Rectal smooth muscle tissue (tissue), 1 donor: ENCODE measurements at regions not wholly inside any gene's neighbourhood (a gene's known extent, or its start where the extent isn't known, plus 50 kb on each side); places are given as distances from the start of the nearest gene placed in this dataset.
"Not testable (repeated sequence)": the region's sequence is repeated elsewhere in the genome, so short reads cannot be mapped to it uniquely, and the experiment has no call there.

Experiments
- H3K27ac ChIP-seq: one replicate; pipeline ENCODE4 v1.7.0; 2013; ENCODE audit warnings: low read depth, low read length, inconsistent platforms
- H3K27me3 ChIP-seq: one replicate; pipeline ENCODE4 v1.7.0; 2013; ENCODE audit warnings: low read length; ENCODE audit not compliant: control insufficient read depth, insufficient read depth
- H3K36me3 ChIP-seq: one replicate; pipeline ENCODE4 v1.7.0; 2013; ENCODE audit warnings: low read length; ENCODE audit not compliant: control insufficient read depth, insufficient read depth
- H3K4me1 ChIP-seq: one replicate; pipeline ENCODE4 v1.7.0; 2013; ENCODE audit warnings: low read length; ENCODE audit not compliant: control insufficient read depth, insufficient read depth
- H3K4me3 ChIP-seq: one replicate; pipeline ENCODE4 v1.7.0; 2013; ENCODE audit warnings: low read length
- H3K9ac ChIP-seq: one replicate; pipeline ENCODE4 v1.7.0; 2013; ENCODE audit warnings: low read length

GRCh38 chr10:9845075-9845474, 1172.6 kb upstream of the CELF2 start:
- H3K9ac ChIP-seq, result no peak overlapping the region
- H3K4me1 ChIP-seq, result no peaks in the 10 kb centered on the region
- no peak overlapping the region for H3K27ac ChIP-seq
- H3K36me3 ChIP-seq, result no peaks in the 10 kb centered on the region
- H3K4me3 ChIP-seq, result no peak overlapping the region
- H3K27me3 ChIP-seq, result no peaks in the 10 kb centered on the region

DNA sequence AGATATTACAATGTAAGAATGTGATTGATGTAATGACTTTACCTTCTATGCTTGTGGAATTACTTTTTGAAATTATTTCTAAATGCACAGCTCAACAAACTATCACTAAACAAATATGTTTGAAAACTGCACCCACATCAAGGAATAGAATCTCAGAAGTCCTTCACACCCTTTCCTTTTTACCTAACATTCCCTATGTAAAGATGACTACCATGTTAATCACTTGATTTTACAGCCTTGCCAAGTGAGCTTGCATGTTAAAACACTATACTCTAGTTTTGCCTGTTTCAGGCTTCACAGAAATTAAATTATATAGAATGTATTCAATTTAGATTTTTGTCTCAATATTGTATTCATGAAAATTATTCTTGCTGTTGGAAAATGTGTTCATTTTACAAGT, 1169.4 kb upstream of the CELF2 start:
- H3K27me3 ChIP-seq, result no peaks in the 10 kb centered on the region
- H3K27ac ChIP-seq, result no peak overlapping the region
- H3K4me3 ChIP-seq, result no peak overlapping the region
- no peak overlapping the region for H3K9ac ChIP-seq
- H3K4me1 ChIP-seq, result no peaks in the 10 kb centered on the region
- no peaks in the 10 kb centered on the region for H3K36me3 ChIP-seq

GRCh38 chr10:9848981-9849380, 1168.7 kb upstream of the CELF2 start:
- Histone ChIP-seq H3K4me3 (no peak overlapping the region), H3K27me3 (no peaks in the 10 kb centered on the region), H3K4me1 (no peaks in the 10 kb centered on the region), H3K36me3 (no peaks in the 10 kb centered on the region), H3K9ac (no peak overlapping the region), H3K27ac (no peak overlapping the region)

DNA sequence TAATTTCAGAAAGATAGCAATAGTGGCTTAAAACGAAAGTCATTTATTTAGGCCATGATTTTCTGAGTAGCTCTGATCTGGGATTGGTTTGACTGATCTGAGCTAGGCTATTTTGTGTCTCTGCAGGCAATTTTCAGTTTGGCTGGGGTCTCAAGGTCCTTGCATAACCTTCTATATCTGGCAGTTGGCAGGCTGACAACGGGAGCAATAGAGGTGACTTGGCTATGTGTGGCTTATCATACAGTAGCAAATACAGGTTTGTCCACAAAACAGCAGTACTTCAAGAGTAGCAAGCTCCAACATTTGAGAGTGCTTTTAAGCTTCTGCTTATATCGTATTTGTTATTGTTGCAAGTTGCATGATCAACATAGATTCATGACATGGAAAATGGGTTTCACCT, 1167.3 kb upstream of the CELF2 start:
- no peak overlapping the region for H3K9ac ChIP-seq
- no peaks in the 10 kb centered on the region for H3K27me3 ChIP-seq
- H3K4me1 ChIP-seq, result no peaks in the 10 kb centered on the region
- no peaks in the 10 kb centered on the region for H3K36me3 ChIP-seq
- H3K4me3 ChIP-seq, result no peak overlapping the region
- no peak overlapping the region for H3K27ac ChIP-seq

DNA sequence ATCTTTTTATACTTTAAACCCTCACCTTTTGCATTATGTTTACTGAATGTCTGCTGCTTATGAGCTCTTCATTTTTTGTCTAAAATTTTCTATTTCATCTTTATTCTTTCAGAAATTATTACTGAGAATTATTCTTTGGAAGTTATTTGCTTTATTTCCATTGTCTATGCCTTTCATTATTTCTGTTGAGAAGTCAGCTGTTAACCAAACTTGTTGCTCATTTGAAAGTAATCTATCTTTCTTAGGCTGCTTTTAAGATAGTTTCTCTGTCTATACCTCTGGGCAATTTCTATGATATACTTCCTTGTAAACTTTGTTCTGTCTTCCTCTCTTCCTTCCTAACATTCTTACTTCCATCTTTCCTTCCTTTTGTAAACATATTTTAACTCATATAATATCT, 1165.9 kb upstream of the CELF2 start:
- Histone ChIP-seq H3K4me1 (no peaks in the 10 kb centered on the region), H3K36me3 (no peaks in the 10 kb centered on the region), H3K9ac (no peak overlapping the region), H3K27ac (no peak overlapping the region), H3K27me3 (no peaks in the 10 kb centered on the region), H3K4me3 (no peak overlapping the region)

DNA sequence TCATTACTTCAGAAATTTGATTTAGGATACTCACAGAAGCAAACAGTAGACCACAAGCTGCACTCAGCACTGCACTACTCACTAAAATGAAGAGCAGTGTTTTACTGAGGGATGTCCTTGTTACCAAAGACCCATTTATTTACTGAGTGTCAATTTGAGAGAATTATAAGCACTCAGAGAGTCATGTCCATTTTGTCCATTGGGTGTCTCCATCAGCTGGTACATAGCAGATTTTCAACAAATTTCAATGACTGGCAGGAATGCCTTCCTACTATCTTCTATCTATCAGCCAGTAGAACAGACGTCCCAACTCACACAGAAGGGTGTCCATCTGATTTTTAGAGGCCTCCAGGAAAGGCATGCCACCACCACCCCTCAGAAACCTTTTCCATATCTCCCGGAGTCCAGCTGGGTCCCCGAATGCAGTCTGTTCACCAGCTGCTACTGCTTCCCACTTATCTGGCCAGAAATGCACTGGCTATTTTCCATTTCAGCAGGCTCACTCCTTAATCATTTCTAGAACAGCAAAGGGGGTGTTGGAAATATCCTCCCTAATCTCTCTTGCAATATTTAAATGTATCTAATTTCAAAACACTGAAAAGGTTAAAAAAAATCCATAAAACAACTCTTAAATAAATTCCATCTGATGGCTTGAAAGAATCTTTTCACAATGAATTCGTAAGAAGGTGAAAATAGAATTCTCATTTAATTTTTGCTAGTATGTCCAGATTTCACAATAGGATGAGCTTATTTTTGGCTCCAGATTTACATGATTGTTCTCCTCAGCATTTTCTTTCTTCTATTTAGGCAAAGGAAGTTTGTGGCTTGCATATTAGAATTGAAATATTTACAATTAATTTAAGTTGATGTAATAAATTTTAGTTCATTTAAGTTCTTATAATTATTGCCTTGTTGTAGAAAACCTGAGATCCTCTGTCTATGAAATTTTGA, 1164.0 kb upstream of the CELF2 start:
- Histone ChIP-seq H3K27me3 (no peaks in the 10 kb centered on the region), H3K36me3 (no peaks in the 10 kb centered on the region), H3K27ac (no peak overlapping the region), H3K9ac (no peak overlapping the region), H3K4me1 (no peaks in the 10 kb centered on the region), H3K4me3 (no peak overlapping the region)

- H3K36me3 ChIP-seq, H3K4me1 ChIP-seq, H3K9ac ChIP-seq: not testable (repeated sequence)
These were observed 1162.2 kb upstream of the CELF2 start for GRCh38 chr10:9855451-9855850.

DNA sequence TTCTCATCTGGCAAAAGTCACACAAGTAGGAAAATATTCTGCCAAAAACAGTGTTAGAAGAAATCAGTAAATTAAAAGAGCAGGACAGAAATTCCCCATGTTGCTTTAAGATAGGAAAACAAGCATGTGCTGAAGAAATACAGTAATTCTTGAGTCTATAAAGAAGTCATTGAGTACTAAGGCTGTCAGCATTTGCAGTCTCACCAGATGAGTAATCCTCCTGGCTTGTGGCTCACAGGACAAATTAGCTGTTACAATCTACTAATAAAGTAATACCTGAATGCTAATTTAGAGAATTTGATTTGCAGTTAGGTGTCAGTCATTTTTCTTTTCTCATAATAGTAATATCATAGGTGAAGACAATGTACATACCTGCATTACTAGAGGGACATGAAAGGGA, 1158.9 kb upstream of the CELF2 start:
- H3K4me3 ChIP-seq, result no peak overlapping the region
- H3K36me3 ChIP-seq, result no peaks in the 10 kb centered on the region
- no peak overlapping the region for H3K9ac ChIP-seq
- no peaks in the 10 kb centered on the region for H3K4me1 ChIP-seq
- H3K27ac ChIP-seq, result no peak overlapping the region
- H3K27me3 ChIP-seq, result no peaks in the 10 kb centered on the region

More at GRCh38 chr10:9855451-9855850, 1162.2 kb upstream of the CELF2 start:
- H3K27ac ChIP-seq, H3K27me3 ChIP-seq, H3K4me3 ChIP-seq: not testable (repeated sequence)

GRCh38 chr10:9860045-9860444, 1157.6 kb upstream of the CELF2 start:
- no peak overlapping the region for H3K4me3 ChIP-seq
- no peaks in the 10 kb centered on the region for H3K27me3 ChIP-seq
- no peaks in the 10 kb centered on the region for H3K4me1 ChIP-seq
- no peaks in the 10 kb centered on the region for H3K36me3 ChIP-seq
- H3K9ac ChIP-seq, result no peak overlapping the region
- H3K27ac ChIP-seq, result no peak overlapping the region

GRCh38 chr10:9863559-9864121, 1154.0 kb upstream of the CELF2 start:
- Histone ChIP-seq H3K36me3 (no peaks in the 10 kb centered on the region), H3K4me1 (no peaks in the 10 kb centered on the region), H3K4me3 (no peak overlapping the region), H3K27ac (no peak overlapping the region), H3K9ac (no peak overlapping the region), H3K27me3 (no peaks in the 10 kb centered on the region)

- Histone ChIP-seq H3K27me3 (no peaks in the 10 kb centered on the region), H3K9ac (no peak overlapping the region), H3K36me3 (no peaks in the 10 kb centered on the region), H3K27ac (no peak overlapping the region), H3K4me1 (no peaks in the 10 kb centered on the region), H3K4me3 (no peak overlapping the region)
These were observed 1149.2 kb upstream of the CELF2 start for GRCh38 chr10:9868499-9868898.

DNA sequence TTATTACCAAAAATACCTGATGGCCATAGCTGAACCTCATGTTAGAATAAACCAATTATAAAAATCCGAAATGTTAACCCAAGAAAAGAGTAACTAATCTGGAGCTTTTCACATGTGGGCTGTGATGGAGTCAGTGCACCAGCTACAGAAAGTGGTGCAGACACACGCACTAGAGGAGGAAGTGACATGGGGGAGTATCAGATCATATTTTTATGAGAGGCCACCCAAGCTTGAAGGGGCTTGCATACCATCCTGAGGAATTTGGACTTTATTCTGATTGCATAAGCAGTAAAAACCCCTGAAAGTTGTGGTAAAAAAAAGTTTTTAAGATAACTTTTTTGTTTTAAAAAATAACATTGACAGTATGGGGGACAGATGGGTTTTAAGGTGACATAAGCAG, 1148.5 kb upstream of the CELF2 start:
- Histone ChIP-seq H3K36me3 (no peaks in the 10 kb centered on the region), H3K4me3 (no peak overlapping the region), H3K4me1 (no peaks in the 10 kb centered on the region), H3K9ac (no peak overlapping the region), H3K27me3 (no peaks in the 10 kb centered on the region), H3K27ac (no peak overlapping the region)
